MM.1S (cell line): ENCODE measurements at regions not wholly inside any gene's neighbourhood (a gene's known extent, or its start where the extent isn't known, plus 50 kb on each side); places are given as distances from the start of the nearest gene placed in this dataset.

Experiments used
- DNase-seq: peaks from one replicate; pipeline ENCODE4 v3.0.0-alpha.2; 2015
- H2AFZ ChIP-seq: fragments of 300-600 bp; sonication (generic); 2 replicates; pipeline ENCODE4 v1.6.0; 2016; ENCODE audit warnings: antibody characterized with exemption, low read length
- H3F3A ChIP-seq: fragments of 300-600 bp; sonication (generic); 2 replicates; pipeline ENCODE4 v1.6.1; 2016; ENCODE audit warnings: mild to moderate bottlenecking, antibody characterized with exemption, low read length, moderate library complexity, mixed read lengths; ENCODE audit not compliant: insufficient read depth
- H3K27ac ChIP-seq: fragments of 300-600 bp; sonication (generic); 2 replicates; pipeline ENCODE4 v1.5.1; 2016; ENCODE audit warnings: mild to moderate bottlenecking, low read length
- H3K27me3 ChIP-seq: fragments of 300-600 bp; sonication (generic); replicated peaks from 2 replicates; pipeline ENCODE4 v1.6.0; 2016; ENCODE audit warnings: low read length; ENCODE audit not compliant: insufficient read depth
- H3K36me3 ChIP-seq: fragments of 300-600 bp; sonication (generic); replicated peaks from 2 replicates; pipeline ENCODE4 v1.6.1; 2016; ENCODE audit warnings: mild to moderate bottlenecking, low read length, mixed read lengths; ENCODE audit not compliant: insufficient read depth
- H3K4me1 ChIP-seq: fragments of 300-600 bp; sonication (generic); 2 replicates; pipeline ENCODE4 v1.6.1; 2016; ENCODE audit warnings: low read length, mixed read lengths
- H3K4me2 ChIP-seq: fragments of 300-600 bp; sonication (generic); 2 replicates; pipeline ENCODE4 v1.6.0; 2016; ENCODE audit warnings: low read depth, low read length
- H3K4me3 ChIP-seq: fragments of 300-600 bp; sonication (generic); 2 replicates; pipeline ENCODE4 v1.5.1; 2016; ENCODE audit warnings: low read length, mixed read lengths
- H3K79me2 ChIP-seq: fragments of 300-600 bp; sonication (generic); 2 replicates; pipeline ENCODE4 v1.6.1; 2016; ENCODE audit warnings: mixed run types, low read length, mixed read lengths
- H3K9ac ChIP-seq: fragments of 300-600 bp; sonication (generic); 2 replicates; pipeline ENCODE4 v1.6.1; 2016; ENCODE audit warnings: low read length, mixed read lengths
- H3K9me2 ChIP-seq: fragments of 300-600 bp; sonication (generic); replicated peaks from 2 replicates; pipeline ENCODE4 v1.6.1; 2016; ENCODE audit warnings: mild to moderate bottlenecking, low read length, mixed read lengths; ENCODE audit not compliant: insufficient read depth
- H3K9me3 ChIP-seq: fragments of 300-600 bp; sonication (generic); replicated peaks from 2 replicates; pipeline ENCODE4 v1.6.1; 2016; ENCODE audit warnings: mild to moderate bottlenecking, low read length, mixed read lengths; ENCODE audit not compliant: insufficient read depth
- H4K20me1 ChIP-seq: fragments of 300-600 bp; sonication (generic); 2 replicates; pipeline ENCODE4 v1.6.1; 2016; ENCODE audit warnings: mild to moderate bottlenecking, low read length, moderate library complexity, mixed read lengths; ENCODE audit not compliant: insufficient read depth
- CTCF ChIP-seq: fragments of 300-600 bp; sonication (generic); IDR thresholded peaks from 2 replicates; pipeline ENCODE4 v1.5.1; 2016; ENCODE audit warnings: antibody characterized with exemption, low read length, mixed read lengths
- EZH2 ChIP-seq: fragments of 300-600 bp; sonication (generic); optimal IDR thresholded peaks from 2 replicates; pipeline ENCODE3; 2017; ENCODE audit warnings: low read depth, mild to moderate bottlenecking, antibody characterized with exemption, low read length, mixed read lengths
- EZH2phosphoT487 ChIP-seq: fragments of 300-600 bp; sonication (generic); IDR thresholded peaks from 2 replicates; pipeline ENCODE4 v1.6.1; 2018; ENCODE audit warnings: antibody characterized with exemption, low read length

- Histone ChIP-seq H3K9me3 (no peaks in the 10 kb centered on the region), H3K9me2 (no peaks in the 10 kb centered on the region), H3K36me3 (no peaks in the 10 kb centered on the region), H3F3A (no peaks in the 10 kb centered on the region), H2AFZ (no peak overlapping the region), H3K9ac (no peak overlapping the region), H3K79me2 (no peaks in the 10 kb centered on the region), H3K4me3 (no peak overlapping the region), H3K4me2 (no peak overlapping the region), H3K4me1 (no peaks in the 10 kb centered on the region), H4K20me1 (no peaks in the 10 kb centered on the region), H3K27ac (no peak overlapping the region), H3K27me3 (no peaks in the 10 kb centered on the region)
- DNase-seq = no peak
- TF ChIP-seq EZH2phosphoT487 (no peak), EZH2 (no peak)
Observed at GRCh38 chr3:89571707-89572106, 464.3 kb downstream of the EPHA3 start.

GRCh38 chr3:89572261-89572660, 464.8 kb downstream of the EPHA3 start:
- H3F3A ChIP-seq = no peaks in the 10 kb centered on the region
- TF ChIP-seq EZH2 = no peak
- TF ChIP-seq EZH2phosphoT487 = no peak
- TF ChIP-seq CTCF = no peak

DNA sequence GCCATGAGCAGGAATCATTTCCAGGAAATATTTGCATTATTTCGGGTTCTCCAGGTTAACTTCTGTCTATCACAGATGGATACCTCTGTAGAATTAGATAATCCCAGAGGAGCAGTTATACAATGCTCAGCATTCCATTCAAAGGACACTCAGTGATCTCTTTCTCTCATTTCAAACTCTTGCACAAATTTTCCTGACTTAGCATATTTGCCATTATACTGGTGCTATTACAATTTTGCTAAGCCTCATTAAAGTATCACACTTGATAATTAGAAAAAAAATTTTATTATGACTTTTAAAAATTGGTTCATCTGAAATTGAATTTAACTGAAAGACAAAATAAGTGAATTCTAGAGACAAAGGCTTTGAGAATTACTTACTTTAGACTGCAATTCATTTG, 469.0 kb downstream of the EPHA3 start:
- Histone ChIP-seq H2AFZ (no peak overlapping the region), H3K4me2 (no peak overlapping the region), H3K9me2 (no peaks in the 10 kb centered on the region), H3F3A (no peaks in the 10 kb centered on the region), H3K4me1 (no peaks in the 10 kb centered on the region), H3K9me3 (no peaks in the 10 kb centered on the region), H3K4me3 (no peak overlapping the region), H3K9ac (no peak overlapping the region), H3K79me2 (no peaks in the 10 kb centered on the region), H4K20me1 (no peaks in the 10 kb centered on the region), H3K27ac (no peak overlapping the region), H3K27me3 (no peaks in the 10 kb centered on the region), H3K36me3 (no peaks in the 10 kb centered on the region)
- no peak for TF ChIP-seq CTCF
- no peak for TF ChIP-seq EZH2phosphoT487
- no peak for TF ChIP-seq EZH2
- no peak for DNase-seq

More at GRCh38 chr3:89572261-89572660, 464.8 kb downstream of the EPHA3 start:
- H3K9me2 ChIP-seq = no peaks in the 10 kb centered on the region
- H3K36me3 ChIP-seq = no peaks in the 10 kb centered on the region
- no peak overlapping the region for H2AFZ ChIP-seq
- no peak overlapping the region for H3K4me2 ChIP-seq
- H3K27ac ChIP-seq = no peak overlapping the region
- H3K79me2 ChIP-seq = no peaks in the 10 kb centered on the region
- DNase-seq = no peak
- no peak overlapping the region for H3K9ac ChIP-seq
- H3K4me3 ChIP-seq = no peak overlapping the region
- no peaks in the 10 kb centered on the region for H4K20me1 ChIP-seq
- no peaks in the 10 kb centered on the region for H3K4me1 ChIP-seq
- no peaks in the 10 kb centered on the region for H3K9me3 ChIP-seq
- no peaks in the 10 kb centered on the region for H3K27me3 ChIP-seq

DNA sequence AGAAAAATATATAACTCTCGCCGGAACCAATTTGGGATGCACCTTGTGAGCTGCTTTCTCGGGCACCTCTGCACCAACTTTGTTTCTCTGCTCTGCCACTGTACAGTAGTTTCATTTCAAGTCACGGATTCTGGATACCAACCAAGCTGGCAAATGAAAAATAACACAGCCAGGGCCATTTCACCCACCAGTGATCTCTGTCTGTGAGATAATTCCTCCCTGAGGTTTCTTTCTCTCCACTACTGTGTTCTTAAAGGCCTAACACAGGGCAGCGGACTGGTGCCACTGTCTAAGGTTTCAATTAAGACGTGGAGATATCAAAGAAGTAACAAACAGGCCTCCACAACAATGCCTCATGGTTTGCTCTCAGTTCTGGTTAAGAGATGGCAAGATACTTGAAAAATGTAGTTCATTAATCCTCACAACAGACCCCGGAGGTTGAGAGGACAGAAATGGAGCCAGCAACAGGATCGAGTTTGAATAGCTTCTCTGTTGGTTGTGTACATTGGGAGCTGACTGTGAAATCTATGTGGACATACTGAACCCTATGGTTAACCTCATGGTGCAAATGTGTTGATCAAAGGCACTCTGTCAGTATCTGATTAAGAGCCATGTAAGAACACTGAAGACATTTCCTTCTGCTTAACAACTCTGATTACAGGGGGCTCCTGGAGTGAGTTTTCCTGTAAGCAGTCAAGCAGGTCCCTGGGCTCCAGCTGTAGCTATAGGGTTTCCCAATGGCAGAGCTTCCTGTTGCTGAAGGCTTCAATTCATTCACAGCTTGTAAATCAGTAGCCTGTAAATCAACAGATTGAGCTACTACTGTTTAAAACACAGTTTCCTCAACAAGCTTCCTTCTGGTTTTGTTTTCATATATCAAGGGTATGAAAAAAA, 470.5 kb downstream of the EPHA3 start:
- H3K9me3 ChIP-seq = no peaks in the 10 kb centered on the region
- no peak overlapping the region for H3K27ac ChIP-seq
- TF ChIP-seq CTCF (no peak), EZH2 (no peak), EZH2phosphoT487 (no peak)
- no peak overlapping the region for H3K9ac ChIP-seq
- no peaks in the 10 kb centered on the region for H3K27me3 ChIP-seq
- no peak overlapping the region for H2AFZ ChIP-seq
- no peak for DNase-seq
- no peaks in the 10 kb centered on the region for H3K36me3 ChIP-seq
- H3K79me2 ChIP-seq = no peaks in the 10 kb centered on the region
- no peak overlapping the region for H3K4me3 ChIP-seq
- no peaks in the 10 kb centered on the region for H3K9me2 ChIP-seq
- no peaks in the 10 kb centered on the region for H3F3A ChIP-seq
- no peak overlapping the region for H3K4me2 ChIP-seq
- no peaks in the 10 kb centered on the region for H3K4me1 ChIP-seq
- no peaks in the 10 kb centered on the region for H4K20me1 ChIP-seq
